ENCODE measurements at regions not wholly inside any gene's neighbourhood (a gene's known extent, or its start where the extent isn't known, plus 50 kb on each side); places are given as distances from the start of the nearest gene placed in this dataset.

DNA sequence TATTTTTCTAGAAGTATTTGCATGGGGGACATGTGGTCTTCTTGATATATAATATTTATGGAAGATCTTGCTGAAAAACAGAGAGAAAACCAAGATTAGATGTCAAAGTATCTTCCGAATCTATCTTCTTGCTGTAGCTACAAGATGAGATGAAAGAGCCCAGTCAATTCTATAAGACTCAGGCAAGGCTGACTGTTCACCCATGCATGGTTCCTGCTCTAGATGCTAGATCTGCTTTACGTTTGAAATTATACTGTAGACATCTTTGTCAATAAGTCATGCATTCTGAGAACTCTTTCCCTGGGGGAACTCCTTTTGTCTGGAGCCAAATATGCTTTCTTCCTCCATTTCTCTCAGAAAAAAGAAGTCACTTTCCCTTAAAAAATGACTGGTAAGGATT, 1292.0 kb downstream of the XPNPEP1 start:
- WGBS: 76% methylated on average over 2 of the region's 2 CpGs
- TF ChIP-seq EP300 (IDR thresholded peaks at IDR 0.05) (no peak), POLR2AphosphoS5 (IDR thresholded peaks at IDR 0.05) (no peak), POLR2A (IDR thresholded peaks at IDR 0.05; ENCODE audit: low read depth) (no peak)
- TF ChIP-seq, protein P1, sequence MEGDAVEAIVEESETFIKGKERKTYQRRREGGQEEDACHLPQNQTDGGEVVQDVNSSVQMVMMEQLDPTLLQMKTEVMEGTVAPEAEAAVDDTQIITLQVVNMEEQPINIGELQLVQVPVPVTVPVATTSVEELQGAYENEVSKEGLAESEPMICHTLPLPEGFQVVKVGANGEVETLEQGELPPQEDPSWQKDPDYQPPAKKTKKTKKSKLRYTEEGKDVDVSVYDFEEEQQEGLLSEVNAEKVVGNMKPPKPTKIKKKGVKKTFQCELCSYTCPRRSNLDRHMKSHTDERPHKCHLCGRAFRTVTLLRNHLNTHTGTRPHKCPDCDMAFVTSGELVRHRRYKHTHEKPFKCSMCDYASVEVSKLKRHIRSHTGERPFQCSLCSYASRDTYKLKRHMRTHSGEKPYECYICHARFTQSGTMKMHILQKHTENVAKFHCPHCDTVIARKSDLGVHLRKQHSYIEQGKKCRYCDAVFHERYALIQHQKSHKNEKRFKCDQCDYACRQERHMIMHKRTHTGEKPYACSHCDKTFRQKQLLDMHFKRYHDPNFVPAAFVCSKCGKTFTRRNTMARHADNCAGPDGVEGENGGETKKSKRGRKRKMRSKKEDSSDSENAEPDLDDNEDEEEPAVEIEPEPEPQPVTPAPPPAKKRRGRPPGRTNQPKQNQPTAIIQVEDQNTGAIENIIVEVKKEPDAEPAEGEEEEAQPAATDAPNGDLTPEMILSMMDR (IDR thresholded peaks at IDR 0.05): no peak
- Histone ChIP-seq H3K9me3 (no peaks in the 10 kb centered on the region), H3K27me3 (peaks cover 0 to 3% (median 0%) of the 10 kb centered on the region in 4 donors), H3K36me3 (no peaks in the 10 kb centered on the region), H3K4me1 (no peaks in the 10 kb centered on the region), H3K4me3 (no peak overlapping the region), H3K27ac (replicated peaks in 1 of 4) (no peak overlapping the region)
- no peak for DNase-seq (ENCODE audit: extremely low spot score)
- intact Hi-C loops (cut with DNase I): no loop called here

DNA sequence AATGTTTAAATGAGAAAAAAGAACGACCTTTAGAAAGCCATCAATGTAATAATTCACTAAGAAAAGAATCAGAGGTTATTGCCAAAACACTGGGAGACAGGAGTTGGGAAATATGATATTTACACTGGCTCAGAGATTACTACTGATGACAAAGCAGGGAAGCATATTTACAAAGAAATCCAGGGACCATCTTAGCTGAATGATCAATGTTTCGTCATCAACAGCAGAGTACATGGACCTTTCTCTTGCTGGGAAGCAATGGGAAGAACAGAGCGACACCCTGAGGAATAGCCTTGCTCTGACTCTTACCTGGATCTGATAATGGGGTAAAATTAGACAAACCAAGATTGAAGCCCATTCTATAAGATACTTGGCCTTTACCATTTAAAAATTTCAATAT, 1293.5 kb downstream of the XPNPEP1 start:
- H3K27me3 ChIP-seq: peaks cover 0 to 3% (median 0%) of the 10 kb centered on the region in 4 donors
- no peak overlapping the region for H3K27ac ChIP-seq (replicated peaks in 1 of 4)
- intact Hi-C loops (cut with DNase I): no loop called here
- H3K9me3 ChIP-seq: no peaks in the 10 kb centered on the region
- no peak for DNase-seq (ENCODE audit: extremely low spot score)
- no peaks in the 10 kb centered on the region for H3K36me3 ChIP-seq
- TF ChIP-seq POLR2A (IDR thresholded peaks at IDR 0.05; ENCODE audit: low read depth) (no peak), POLR2AphosphoS5 (IDR thresholded peaks at IDR 0.05) (no peak), EP300 (IDR thresholded peaks at IDR 0.05) (no peak)
- TF ChIP-seq, protein P1 (IDR thresholded peaks at IDR 0.05): no peak
- WGBS: 60% methylated on average over 3 of the region's 3 CpGs
- H3K4me3 ChIP-seq: no peak overlapping the region
- H3K4me1 ChIP-seq: no peaks in the 10 kb centered on the region

GRCh38 chr10:108624052-108624451, 1299.3 kb downstream of the XPNPEP1 start:
- peaks cover 0 to 3% (median 0%) of the 10 kb centered on the region in 4 donors for H3K27me3 ChIP-seq
- no peak for DNase-seq (ENCODE audit: extremely low spot score)
- no peaks in the 10 kb centered on the region for H3K4me1 ChIP-seq
- no peak overlapping the region for H3K27ac ChIP-seq (replicated peaks in 1 of 4)
- no peak overlapping the region for H3K4me3 ChIP-seq
- 94% methylated on average over 1 of the region's 1 CpG for WGBS
- H3K36me3 ChIP-seq: no peaks in the 10 kb centered on the region
- H3K9me3 ChIP-seq: no peaks in the 10 kb centered on the region
- TF ChIP-seq POLR2AphosphoS5 (IDR thresholded peaks at IDR 0.05) (no peak), POLR2A (IDR thresholded peaks at IDR 0.05; ENCODE audit: low read depth) (no peak), EP300 (IDR thresholded peaks at IDR 0.05) (no peak)
- TF ChIP-seq, protein P1 (IDR thresholded peaks at IDR 0.05): no peak
- intact Hi-C loops (cut with DNase I): no loop called here

GRCh38 chr10:108620821-108621534, 1302.3 kb downstream of the XPNPEP1 start:
- no peak for DNase-seq (ENCODE audit: extremely low spot score)
- no peak overlapping the region for H3K27ac ChIP-seq (replicated peaks in 1 of 4)
- H3K36me3 ChIP-seq: no peaks in the 10 kb centered on the region
- no peak overlapping the region for H3K4me3 ChIP-seq
- H3K4me1 ChIP-seq: no peaks in the 10 kb centered on the region
- no peaks in the 10 kb centered on the region for H3K9me3 ChIP-seq
- no peaks in the 10 kb centered on the region for H3K27me3 ChIP-seq
- 58% methylated on average over 1 of the region's 1 CpG for WGBS
- TF ChIP-seq, protein P1 (IDR thresholded peaks at IDR 0.05): no peak
- TF ChIP-seq POLR2AphosphoS5 (IDR thresholded peaks at IDR 0.05): no peak
- no peak for TF ChIP-seq POLR2A (IDR thresholded peaks at IDR 0.05; ENCODE audit: low read depth)
- no peak for TF ChIP-seq EP300 (IDR thresholded peaks at IDR 0.05)
- intact Hi-C loops (cut with DNase I): no loop called here
